OCI-LY1 (cell line): ENCODE measurements at regions not wholly inside any gene's neighbourhood (a gene's known extent, or its start where the extent isn't known, plus 50 kb on each side); places are given as distances from the start of the nearest gene placed in this dataset.
"Not testable (repeated sequence)": the region's sequence is repeated elsewhere in the genome, so short reads cannot be mapped to it uniquely, and the experiment has no call there.

Source experiments
- CTCF ChIP-seq: fragments of 200-600 bp; sonication (generic), shearing (Covaris generic); IDR thresholded peaks from 2 replicates; pipeline ENCODE4 v1.5.1; 2017; ENCODE audit warnings: mild to moderate bottlenecking, antibody characterized with exemption, low read length, moderate library complexity, mixed read lengths
- EZH2 ChIP-seq: fragments of 200-600 bp; sonication (generic), shearing (Covaris generic); IDR thresholded peaks from 2 replicates; pipeline ENCODE4 v1.8.0; 2017; ENCODE audit warnings: borderline replicate concordance, mixed run types, mild to moderate bottlenecking, antibody characterized with exemption, low read length, moderate library complexity, mixed read lengths

GRCh38 chr11:129650044-129650443 is 165.6 kb upstream of the TMEM45B start:
- not testable (repeated sequence) for TF ChIP-seq CTCF, EZH2
